ENCODE measurements at regions not wholly inside any gene's neighbourhood (a gene's known extent, or its start where the extent isn't known, plus 50 kb on each side); places are given as distances from the start of the nearest gene placed in this dataset.

DNA sequence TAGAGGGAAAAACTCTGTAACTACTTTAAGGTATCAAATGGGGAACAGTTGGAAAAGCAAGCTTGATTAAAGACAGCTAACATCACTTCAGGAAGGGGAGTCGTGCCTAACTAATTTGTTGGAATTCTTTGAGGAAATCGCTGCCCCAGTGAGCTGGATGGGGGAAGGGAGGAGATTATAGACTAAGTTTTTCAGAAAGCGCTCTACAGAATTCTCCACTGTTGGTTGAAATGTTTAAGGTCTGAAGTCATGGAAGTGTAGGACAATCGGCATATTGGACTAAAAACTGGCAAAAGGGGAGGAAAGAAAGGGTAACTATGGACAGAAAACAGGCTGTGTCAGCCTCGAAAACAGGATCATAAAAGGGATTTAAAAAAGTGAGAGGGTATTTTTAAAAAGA is 229.9 kb upstream of the HMGA2 start:
- H3K27me3 ChIP-seq (ENCODE audit: control insufficient read depth in 2 of 2, insufficient read depth in 2 of 2, low read length in 2 of 2) = no peaks in the 10 kb centered on the region
- ChIA-PET POLR2A (no interaction called here), CTCF (ENCODE audit: low intra/inter-chr PET ratio) (no interaction called here)
- intact Hi-C loops (cut with micrococcal nuclease) (no loop called here), in situ Hi-C loops (cut with MboI) (no loop called here)
- WGBS (ENCODE audit: insufficient coverage, low coverage, missing lambda C conversion rate) = 6% methylated on average over 5 of the region's 5 CpGs
- H3K9me1 ChIP-seq (ENCODE audit: control insufficient read depth, insufficient read depth, low read length) = no peaks in the 10 kb centered on the region
- no peak overlapping the region for H3K4me2 ChIP-seq (ENCODE audit: insufficient read depth, low read length)
- no peak overlapping the region for H3K9ac ChIP-seq (ENCODE audit: insufficient read depth in 1 of 2, low read depth in 2 of 2, low read length in 2 of 2)
- H3K9me3 ChIP-seq (replicated peaks; ENCODE audit: control insufficient read depth, insufficient read depth, low read depth, low read length) = no peaks in the 10 kb centered on the region
- TF ChIP-seq TCFL5 (CRISPR knock-in tag; conservative IDR thresholded peaks at IDR 0.05) (no peak), HNRNPLL (IDR thresholded peaks at IDR 0.05; ENCODE audit: low read depth, low read length, poor library complexity, severe bottlenecking) (no peak), FOXA1 (IDR thresholded peaks at IDR 0.05; ENCODE audit: borderline replicate concordance) (no peak), NUFIP1 (IDR thresholded peaks at IDR 0.05; ENCODE audit: partially characterized antibody) (no peak), ATF7 (IDR thresholded peaks at IDR 0.05) (no peak), RB1 (IDR thresholded peaks at IDR 0.05; ENCODE audit: low read depth) (no peak), NCOR1 (IDR thresholded peaks at IDR 0.05) (no peak), CBX5 (IDR thresholded peaks at IDR 0.05; ENCODE audit: borderline replicate concordance, low read depth) (no peak), ZNF174 (CRISPR knock-in tag; IDR thresholded peaks at IDR 0.05) (no peak)
- TF ChIP-seq, protein P1, sequence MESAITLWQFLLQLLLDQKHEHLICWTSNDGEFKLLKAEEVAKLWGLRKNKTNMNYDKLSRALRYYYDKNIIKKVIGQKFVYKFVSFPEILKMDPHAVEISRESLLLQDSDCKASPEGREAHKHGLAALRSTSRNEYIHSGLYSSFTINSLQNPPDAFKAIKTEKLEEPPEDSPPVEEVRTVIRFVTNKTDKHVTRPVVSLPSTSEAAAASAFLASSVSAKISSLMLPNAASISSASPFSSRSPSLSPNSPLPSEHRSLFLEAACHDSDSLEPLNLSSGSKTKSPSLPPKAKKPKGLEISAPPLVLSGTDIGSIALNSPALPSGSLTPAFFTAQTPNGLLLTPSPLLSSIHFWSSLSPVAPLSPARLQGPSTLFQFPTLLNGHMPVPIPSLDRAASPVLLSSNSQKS (CRISPR knock-in tag; IDR thresholded peaks at IDR 0.05) = no peak
- TF ChIP-seq, protein P2, sequence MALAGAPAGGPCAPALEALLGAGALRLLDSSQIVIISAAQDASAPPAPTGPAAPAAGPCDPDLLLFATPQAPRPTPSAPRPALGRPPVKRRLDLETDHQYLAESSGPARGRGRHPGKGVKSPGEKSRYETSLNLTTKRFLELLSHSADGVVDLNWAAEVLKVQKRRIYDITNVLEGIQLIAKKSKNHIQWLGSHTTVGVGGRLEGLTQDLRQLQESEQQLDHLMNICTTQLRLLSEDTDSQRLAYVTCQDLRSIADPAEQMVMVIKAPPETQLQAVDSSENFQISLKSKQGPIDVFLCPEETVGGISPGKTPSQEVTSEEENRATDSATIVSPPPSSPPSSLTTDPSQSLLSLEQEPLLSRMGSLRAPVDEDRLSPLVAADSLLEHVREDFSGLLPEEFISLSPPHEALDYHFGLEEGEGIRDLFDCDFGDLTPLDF (CRISPR knock-in tag; IDR thresholded peaks at IDR 0.05) = no peak
- TF ChIP-seq, protein P3, sequence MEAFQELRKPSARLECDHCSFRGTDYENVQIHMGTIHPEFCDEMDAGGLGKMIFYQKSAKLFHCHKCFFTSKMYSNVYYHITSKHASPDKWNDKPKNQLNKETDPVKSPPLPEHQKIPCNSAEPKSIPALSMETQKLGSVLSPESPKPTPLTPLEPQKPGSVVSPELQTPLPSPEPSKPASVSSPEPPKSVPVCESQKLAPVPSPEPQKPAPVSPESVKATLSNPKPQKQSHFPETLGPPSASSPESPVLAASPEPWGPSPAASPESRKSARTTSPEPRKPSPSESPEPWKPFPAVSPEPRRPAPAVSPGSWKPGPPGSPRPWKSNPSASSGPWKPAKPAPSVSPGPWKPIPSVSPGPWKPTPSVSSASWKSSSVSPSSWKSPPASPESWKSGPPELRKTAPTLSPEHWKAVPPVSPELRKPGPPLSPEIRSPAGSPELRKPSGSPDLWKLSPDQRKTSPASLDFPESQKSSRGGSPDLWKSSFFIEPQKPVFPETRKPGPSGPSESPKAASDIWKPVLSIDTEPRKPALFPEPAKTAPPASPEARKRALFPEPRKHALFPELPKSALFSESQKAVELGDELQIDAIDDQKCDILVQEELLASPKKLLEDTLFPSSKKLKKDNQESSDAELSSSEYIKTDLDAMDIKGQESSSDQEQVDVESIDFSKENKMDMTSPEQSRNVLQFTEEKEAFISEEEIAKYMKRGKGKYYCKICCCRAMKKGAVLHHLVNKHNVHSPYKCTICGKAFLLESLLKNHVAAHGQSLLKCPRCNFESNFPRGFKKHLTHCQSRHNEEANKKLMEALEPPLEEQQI (IDR thresholded peaks at IDR 0.05) = no peak
- no peaks in the 10 kb centered on the region for H3K79me2 ChIP-seq (ENCODE audit: control insufficient read depth, insufficient read depth, low read length)
- FAIRE-seq (no peak), ATAC-seq (no peak), DNase-seq (ENCODE audit: extremely low read depth in 1 of 4, low spot score in 3 of 4) (no peak)
- H2AFZ ChIP-seq (ENCODE audit: low read depth, low read length) = no peak overlapping the region
- no peaks in the 10 kb centered on the region for H3K36me3 ChIP-seq (ENCODE audit: control insufficient read depth, insufficient read depth, low read length)
- H3K4me3 ChIP-seq = no peak overlapping the region
- H3K27ac ChIP-seq (ENCODE audit: extremely low read depth, low read depth, low read length) = no peak overlapping the region
- BruUV-seq (replicated peaks) = no TSS peak
- no peaks in the 10 kb centered on the region for H4K20me1 ChIP-seq (replicated peaks; ENCODE audit: control insufficient read depth, insufficient read depth, low read length)
- peaks cover 0 to 7% of the 10 kb centered on the region in 2 experiments; a peak in 1 of 5 replicates for H3K4me1 ChIP-seq (replicated peaks in 1 of 2; ENCODE audit: control insufficient read depth in 2 of 2, insufficient read depth in 2 of 2, low read length in 2 of 2)
